HEK293 (cell line): ENCODE measurements at regions not wholly inside any gene's neighbourhood (a gene's known extent, or its start where the extent isn't known, plus 50 kb on each side); places are given as distances from the start of the nearest gene placed in this dataset.
A peak's percentile ranks its signal among the peaks of the same experiment; 100 is the strongest.

Experiments used
- CTCF ChIA-PET: fragments of 350-600 bp; formaldehyde crosslinking; extraction: SDS; loops from one replicate; lab custom pipeline; 2021; ENCODE audit warnings: antibody characterized with exemption; lab: Yijun Ruan, JAX
- POLR2A ChIA-PET: fragments of 300-600 bp; formaldehyde crosslinking; extraction: SDS; loops from one replicate; lab custom pipeline; 2020; ENCODE audit warnings: antibody characterized with exemption, inconsistent platforms; lab: Yijun Ruan, JAX
- H3K27ac ChIP-seq: fragments of 200-500 bp; sonication (Bioruptor generic); 2 replicates; pipeline ENCODE4 v1.5.1; 2014; ENCODE audit warnings: low read depth, low read length, control low read depth, inconsistent platforms; ENCODE audit errors: extremely low read depth
- H3K36me3 ChIP-seq, 2 experiments: fragments of 200-500 bp in 1 of 2; sonication (Bioruptor generic) in 1 of 2; 1 replicate in 1 of 2; 2 replicates in 1 of 2; pipeline ENCODE4 v1.5.1; 2014 to 2017; ENCODE audit warnings: inconsistent platforms in 2 of 2, low read length in 2 of 2; ENCODE audit not compliant: control insufficient read depth in 2 of 2, insufficient read depth in 1 of 2
- H3K4me1 ChIP-seq: fragments of 200-500 bp; sonication (Bioruptor generic); 2 replicates; pipeline ENCODE4 v1.5.1; 2014; ENCODE audit warnings: mild to moderate bottlenecking, low read length, inconsistent platforms; ENCODE audit not compliant: control insufficient read depth, insufficient read depth
- H3K4me3 ChIP-seq: 2 replicates; pipeline ENCODE4 v1.5.1; 2011; ENCODE audit warnings: low read depth, mild to moderate bottlenecking, control low read depth, low read length, moderate library complexity
- H3K9me3 ChIP-seq: fragments of 200-500 bp; sonication (Bioruptor generic); 2 replicates; pipeline ENCODE4 v1.5.1; 2014; ENCODE audit warnings: low read depth, low read length, inconsistent platforms; ENCODE audit not compliant: control insufficient read depth, insufficient read depth
- FEZF1 ChIP-seq: fragments of 450-650 bp; formaldehyde crosslinking; IDR thresholded peaks from 2 replicates; pipeline ENCODE4 v1.5.1; 2016; ENCODE audit warnings: missing biosample characterization, missing genetic modification characterization
- GFI1B ChIP-seq: fragments of 450-650 bp; formaldehyde crosslinking; IDR thresholded peaks from 2 replicates; pipeline ENCODE4 v1.5.1; 2016; ENCODE audit warnings: missing biosample characterization, missing genetic modification characterization
- GLI4 ChIP-seq: fragments of 450-650 bp; formaldehyde crosslinking; IDR thresholded peaks from 2 replicates; pipeline ENCODE4 v1.5.1; 2016; ENCODE audit warnings: missing biosample characterization, missing genetic modification characterization
- GLIS1 ChIP-seq: fragments of 450-650 bp; formaldehyde crosslinking; IDR thresholded peaks from 2 replicates; pipeline ENCODE4 v1.5.1; 2016; ENCODE audit warnings: missing biosample characterization, missing genetic modification characterization
- HIC1 ChIP-seq: fragments of 450-650 bp; formaldehyde crosslinking; IDR thresholded peaks from 2 replicates; pipeline ENCODE4 v1.5.1; 2016; ENCODE audit warnings: missing biosample characterization, missing genetic modification characterization
- KLF8 ChIP-seq: fragments of 450-650 bp; formaldehyde crosslinking; IDR thresholded peaks from 2 replicates; pipeline ENCODE4 v1.5.1; 2016; ENCODE audit warnings: missing biosample characterization, missing genetic modification characterization
- KLF9 ChIP-seq: fragments of 450-650 bp; formaldehyde crosslinking; IDR thresholded peaks from 2 replicates; pipeline ENCODE4 v1.5.1; 2016; ENCODE audit warnings: missing biosample characterization, missing genetic modification characterization, low read depth
- MZF1 ChIP-seq: fragments of 450-650 bp; formaldehyde crosslinking; IDR thresholded peaks from 2 replicates; pipeline ENCODE4 v1.5.1; 2017; ENCODE audit warnings: missing biosample characterization, missing genetic modification characterization, borderline replicate concordance
- PRDM6 ChIP-seq: fragments of 450-650 bp; formaldehyde crosslinking; IDR thresholded peaks from 2 replicates; pipeline ENCODE4 v1.5.1; 2017; ENCODE audit warnings: missing biosample characterization, missing genetic modification characterization
- SCRT1 ChIP-seq: fragments of 450-650 bp; formaldehyde crosslinking; IDR thresholded peaks from 2 replicates; pipeline ENCODE4 v1.5.1; 2016; ENCODE audit warnings: missing biosample characterization, missing genetic modification characterization, borderline replicate concordance
- WT1 ChIP-seq: fragments of 450-650 bp; formaldehyde crosslinking; IDR thresholded peaks from 2 replicates; pipeline ENCODE4 v1.5.1; 2016; ENCODE audit warnings: missing biosample characterization, missing genetic modification characterization
- ZBTB48 ChIP-seq: fragments of 450-650 bp; formaldehyde crosslinking; IDR thresholded peaks from 2 replicates; pipeline ENCODE4 v1.5.1; 2016; ENCODE audit warnings: missing biosample characterization, missing genetic modification characterization
- ZBTB8A ChIP-seq: fragments of 450-650 bp; formaldehyde crosslinking; IDR thresholded peaks from 2 replicates; pipeline ENCODE4 v1.5.1; 2016; ENCODE audit warnings: missing biosample characterization, missing genetic modification characterization
- ZNF19 ChIP-seq: fragments of 450-650 bp; formaldehyde crosslinking; IDR thresholded peaks from 2 replicates; pipeline ENCODE4; 2016; ENCODE audit warnings: missing biosample characterization, missing genetic modification characterization, low read depth
- ZNF324 ChIP-seq: fragments of 450-650 bp; formaldehyde crosslinking; IDR thresholded peaks from 2 replicates; pipeline ENCODE4 v1.5.1; 2016; ENCODE audit warnings: missing biosample characterization, missing genetic modification characterization
- ZNF366 ChIP-seq: fragments of 450-650 bp; formaldehyde crosslinking; conservative IDR thresholded peaks from 2 replicates; pipeline ENCODE4 v1.5.1; 2016; ENCODE audit warnings: missing biosample characterization, missing genetic modification characterization
- ZNF501 ChIP-seq: fragments of 450-650 bp; formaldehyde crosslinking; IDR thresholded peaks from 2 replicates; pipeline ENCODE4 v1.5.1; 2016; ENCODE audit warnings: missing biosample characterization, missing genetic modification characterization
- ZNF610 ChIP-seq: fragments of 450-650 bp; formaldehyde crosslinking; IDR thresholded peaks from 2 replicates; pipeline ENCODE4 v1.5.1; 2016; ENCODE audit warnings: missing biosample characterization, missing genetic modification characterization, borderline replicate concordance
- ZNF670 ChIP-seq: fragments of 450-650 bp; formaldehyde crosslinking; IDR thresholded peaks from 2 replicates; pipeline ENCODE4 v1.5.1; 2016; ENCODE audit warnings: missing biosample characterization, missing genetic modification characterization, low read depth
- ZXDB ChIP-seq: fragments of 450-650 bp; formaldehyde crosslinking; IDR thresholded peaks from 2 replicates; pipeline ENCODE4 v1.5.1; 2016; ENCODE audit warnings: missing biosample characterization, missing genetic modification characterization
- TF ChIP-seq, protein P1 (sequence below): fragments of 450-650 bp; formaldehyde crosslinking; IDR thresholded peaks from 2 replicates; pipeline ENCODE4 v1.5.1; 2016; ENCODE audit warnings: missing biosample characterization, missing genetic modification characterization, borderline replicate concordance
- TF ChIP-seq, protein P2 (sequence below): fragments of 450-650 bp; IDR thresholded peaks from 2 replicates; pipeline ENCODE4 v1.5.1; 2018; ENCODE audit warnings: missing biosample characterization, mild to moderate bottlenecking, missing genetic modification characterization
- TF ChIP-seq, protein P3 (sequence below): fragments of 450-650 bp; formaldehyde crosslinking; IDR thresholded peaks from 2 replicates; pipeline ENCODE4 v1.5.1; 2016; ENCODE audit warnings: missing biosample characterization, missing genetic modification characterization

DNA sequence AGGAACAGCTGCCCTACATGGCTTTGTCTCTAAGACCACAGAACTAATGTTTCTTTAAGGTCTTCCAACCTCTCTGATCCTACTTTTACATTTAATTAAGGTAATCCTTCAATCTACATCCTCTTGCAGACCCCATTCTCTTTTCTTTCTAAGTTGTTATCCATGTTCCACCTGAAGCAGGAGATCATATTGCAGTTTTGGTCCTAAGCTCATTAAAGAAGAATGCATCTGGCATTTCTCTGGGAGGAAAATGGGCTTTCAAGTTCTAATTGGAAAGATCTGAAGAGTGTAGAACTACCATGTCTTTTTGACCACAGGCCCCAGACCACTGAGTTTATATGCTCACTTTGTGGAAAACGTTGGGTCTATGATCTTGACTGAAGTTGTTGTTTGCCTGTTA, 111.2 kb downstream of the SEM1 start:
- no peak overlapping the region for H3K27ac ChIP-seq
- no peaks in the 10 kb centered on the region for H3K36me3 ChIP-seq
- H3K9me3 ChIP-seq: no peaks in the 10 kb centered on the region
- no peak overlapping the region for H3K4me3 ChIP-seq
- ChIA-PET POLR2A (no interaction called here), CTCF (interaction anchor here (0.6 kb wide), 1 partner anchor 98 kb away, joined by 3 read pairs; no protein-coding TSS in a partner anchor)
- peaks cover 19% of the 10 kb centered on the region for H3K4me1 ChIP-seq
- 0 out of 2 replicates have a peak, but pooled peaks have one; percentile 5 for TF ChIP-seq FEZF1 (tag by site-specific recombination)
- TF ChIP-seq ZNF670: no peak

- no peak overlapping the region for H3K4me3 ChIP-seq
- POLR2A ChIA-PET: no interaction called here
- H3K27ac ChIP-seq: peak overlapping the region; percentile 82
- H3K36me3 ChIP-seq: no peaks in the 10 kb centered on the region
- H3K9me3 ChIP-seq: no peaks in the 10 kb centered on the region
- H3K4me1 ChIP-seq: peaks cover 29% of the 10 kb centered on the region
- CTCF ChIA-PET: interaction anchor here (0.7 to 1.4 kb wide), 5 partner anchors 69 to 680 kb away, joined by 3 to 4 read pairs (median 3); no protein-coding TSS in a partner anchor
- TF ChIP-seq GFI1B (tag by site-specific recombination): 0 out of 2 replicates have a peak, but pooled peaks have one; percentile 62
- TF ChIP-seq, protein P1, sequence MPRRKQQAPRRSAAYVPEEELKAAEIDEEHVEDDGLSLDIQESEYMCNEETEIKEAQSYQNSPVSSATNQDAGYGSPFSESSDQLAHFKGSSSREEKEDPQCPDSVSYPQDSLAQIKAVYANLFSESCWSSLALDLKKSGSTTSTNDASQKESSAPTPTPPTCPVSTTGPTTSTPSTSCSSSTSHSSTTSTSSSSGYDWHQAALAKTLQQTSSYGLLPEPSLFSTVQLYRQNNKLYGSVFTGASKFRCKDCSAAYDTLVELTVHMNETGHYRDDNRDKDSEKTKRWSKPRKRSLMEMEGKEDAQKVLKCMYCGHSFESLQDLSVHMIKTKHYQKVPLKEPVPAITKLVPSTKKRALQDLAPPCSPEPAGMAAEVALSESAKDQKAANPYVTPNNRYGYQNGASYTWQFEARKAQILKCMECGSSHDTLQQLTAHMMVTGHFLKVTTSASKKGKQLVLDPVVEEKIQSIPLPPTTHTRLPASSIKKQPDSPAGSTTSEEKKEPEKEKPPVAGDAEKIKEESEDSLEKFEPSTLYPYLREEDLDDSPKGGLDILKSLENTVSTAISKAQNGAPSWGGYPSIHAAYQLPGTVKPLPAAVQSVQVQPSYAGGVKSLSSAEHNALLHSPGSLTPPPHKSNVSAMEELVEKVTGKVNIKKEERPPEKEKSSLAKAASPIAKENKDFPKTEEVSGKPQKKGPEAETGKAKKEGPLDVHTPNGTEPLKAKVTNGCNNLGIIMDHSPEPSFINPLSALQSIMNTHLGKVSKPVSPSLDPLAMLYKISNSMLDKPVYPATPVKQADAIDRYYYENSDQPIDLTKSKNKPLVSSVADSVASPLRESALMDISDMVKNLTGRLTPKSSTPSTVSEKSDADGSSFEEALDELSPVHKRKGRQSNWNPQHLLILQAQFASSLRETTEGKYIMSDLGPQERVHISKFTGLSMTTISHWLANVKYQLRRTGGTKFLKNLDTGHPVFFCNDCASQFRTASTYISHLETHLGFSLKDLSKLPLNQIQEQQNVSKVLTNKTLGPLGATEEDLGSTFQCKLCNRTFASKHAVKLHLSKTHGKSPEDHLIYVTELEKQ (tag by site-specific recombination): peak; percentile 60
- 0 out of 2 replicates have a peak, but pooled peaks have one; percentile 28 for TF ChIP-seq KLF8
- no peak for TF ChIP-seq KLF9
- TF ChIP-seq MZF1 (tag by site-specific recombination): peak; percentile 56; the same call in 1 of the 2 replicates
- TF ChIP-seq, protein P2, sequence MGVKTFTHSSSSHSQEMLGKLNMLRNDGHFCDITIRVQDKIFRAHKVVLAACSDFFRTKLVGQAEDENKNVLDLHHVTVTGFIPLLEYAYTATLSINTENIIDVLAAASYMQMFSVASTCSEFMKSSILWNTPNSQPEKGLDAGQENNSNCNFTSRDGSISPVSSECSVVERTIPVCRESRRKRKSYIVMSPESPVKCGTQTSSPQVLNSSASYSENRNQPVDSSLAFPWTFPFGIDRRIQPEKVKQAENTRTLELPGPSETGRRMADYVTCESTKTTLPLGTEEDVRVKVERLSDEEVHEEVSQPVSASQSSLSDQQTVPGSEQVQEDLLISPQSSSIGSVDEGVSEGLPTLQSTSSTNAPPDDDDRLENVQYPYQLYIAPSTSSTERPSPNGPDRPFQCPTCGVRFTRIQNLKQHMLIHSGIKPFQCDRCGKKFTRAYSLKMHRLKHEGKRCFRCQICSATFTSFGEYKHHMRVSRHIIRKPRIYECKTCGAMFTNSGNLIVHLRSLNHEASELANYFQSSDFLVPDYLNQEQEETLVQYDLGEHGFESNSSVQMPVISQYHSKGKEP (tag by site-specific recombination): peak; percentile 59; the same call in 1 of the 2 replicates
- TF ChIP-seq ZBTB8A (tag by site-specific recombination): peak; percentile 58
- no peak for TF ChIP-seq GLI4 (tag by site-specific recombination)
- no peak for TF ChIP-seq ZNF324
- 0 out of 2 replicates have a peak, but pooled peaks have one; percentile 23 for TF ChIP-seq ZNF19
- TF ChIP-seq ZNF501 (tag by site-specific recombination): peak; percentile 65
- peak; percentile 86 for TF ChIP-seq PRDM6 (tag by site-specific recombination)
- peak; percentile 46 for TF ChIP-seq ZNF366 (tag by site-specific recombination)
- peak; percentile 73; the same call in 1 of the 2 replicates for TF ChIP-seq ZNF610 (tag by site-specific recombination)
- TF ChIP-seq ZBTB48 (tag by site-specific recombination): peak; percentile 61; the same call in 1 of the 2 replicates
- TF ChIP-seq, protein P3, sequence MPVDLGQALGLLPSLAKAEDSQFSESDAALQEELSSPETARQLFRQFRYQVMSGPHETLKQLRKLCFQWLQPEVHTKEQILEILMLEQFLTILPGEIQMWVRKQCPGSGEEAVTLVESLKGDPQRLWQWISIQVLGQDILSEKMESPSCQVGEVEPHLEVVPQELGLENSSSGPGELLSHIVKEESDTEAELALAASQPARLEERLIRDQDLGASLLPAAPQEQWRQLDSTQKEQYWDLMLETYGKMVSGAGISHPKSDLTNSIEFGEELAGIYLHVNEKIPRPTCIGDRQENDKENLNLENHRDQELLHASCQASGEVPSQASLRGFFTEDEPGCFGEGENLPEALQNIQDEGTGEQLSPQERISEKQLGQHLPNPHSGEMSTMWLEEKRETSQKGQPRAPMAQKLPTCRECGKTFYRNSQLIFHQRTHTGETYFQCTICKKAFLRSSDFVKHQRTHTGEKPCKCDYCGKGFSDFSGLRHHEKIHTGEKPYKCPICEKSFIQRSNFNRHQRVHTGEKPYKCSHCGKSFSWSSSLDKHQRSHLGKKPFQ (tag by site-specific recombination): peak; percentile 96
- peak; percentile 78 for TF ChIP-seq SCRT1 (tag by site-specific recombination)
- TF ChIP-seq WT1 (tag by site-specific recombination): peak; percentile 66
- no peak for TF ChIP-seq HIC1
- TF ChIP-seq GLIS1 (tag by site-specific recombination): peak; percentile 31; the same call in 1 of the 2 replicates
- peak; percentile 94 for TF ChIP-seq ZXDB (tag by site-specific recombination)
Observed at GRCh38 chr7:96596120-96596826, 113.4 kb downstream of the SEM1 start.
